Keratinocyte (primary cell): ENCODE measurements at regions not wholly inside any gene's neighbourhood (a gene's known extent, or its start where the extent isn't known, plus 50 kb on each side); places are given as distances from the start of the nearest gene placed in this dataset.

ENCODE experiments used
- CTCF ChIP-seq, 3 experiments: IDR thresholded peaks in 1 of 3; conservative IDR thresholded peaks in 1 of 3; optimal IDR thresholded peaks in 1 of 3; 2 replicates in 2 of 3; 3 replicates in 1 of 3; pipeline versions ENCODE3 to v1.5.1; 2011; ENCODE audit warnings: low read length in 3 of 3, mild to moderate bottlenecking in 3 of 3, moderate library complexity in 2 of 3, control low read depth in 1 of 3, inconsistent platforms in 1 of 3; ENCODE audit not compliant: insufficient read depth in 2 of 3; ENCODE audit errors: extremely low read depth in 1 of 3
- EZH2 ChIP-seq: IDR thresholded peaks from one replicate; pipeline ENCODE4 v1.6.1; 2012; ENCODE audit warnings: inconsistent platforms, mild to moderate bottlenecking, low read length, moderate library complexity

- TF ChIP-seq CTCF (optimal IDR thresholded peaks at IDR 0.05 in 1 of 3, IDR thresholded peaks at IDR 0.05 in 1 of 3, conservative IDR thresholded peaks at IDR 0.05 in 1 of 3; ENCODE audit: extremely low read depth in 1 of 3, insufficient read depth in 2 of 3, low read length in 3 of 3) (no peak), EZH2 (no peak)
Measured at GRCh38 chr12:40583743-40584142, 108.5 kb upstream of the CNTN1 start.
